Right cardiac atrium (tissue), 5 donors: ENCODE measurements at regions not wholly inside any gene's neighbourhood (a gene's known extent, or its start where the extent isn't known, plus 50 kb on each side); places are given as distances from the start of the nearest gene placed in this dataset.

ENCODE experiments used
- ATAC-seq, 2 donors: fragments of 200-7000 bp; cut with Tn5 transposase; one replicate each; pipeline versions ENCODE4 v1.8.0 to v1.9.1; 2020; ENCODE audit warnings: moderate library complexity in 2 of 2, mild to moderate bottlenecking in 1 of 2
- DNase-seq, 3 donors: peaks; one replicate each; pipeline ENCODE4 v3.0.0-alpha.2; 2020
- H3K27ac ChIP-seq: one replicate; pipeline ENCODE4 v1.5.1; 2013; ENCODE audit warnings: mild to moderate bottlenecking, low read length, control low read depth, moderate library complexity
- H3K27me3 ChIP-seq: one replicate; pipeline ENCODE4 v1.6.1; 2013; ENCODE audit not compliant: control insufficient read depth, insufficient read depth
- H3K4me1 ChIP-seq: one replicate; pipeline ENCODE4 v1.6.1; 2013; ENCODE audit warnings: low read length; ENCODE audit not compliant: control insufficient read depth, insufficient read depth
- H3K4me3 ChIP-seq: one replicate; pipeline ENCODE4 v1.5.1; 2013; ENCODE audit warnings: low read length, control low read depth
- H3K9me3 ChIP-seq: one replicate; pipeline ENCODE4 v1.6.1; 2013; ENCODE audit warnings: low read length; ENCODE audit not compliant: control insufficient read depth
- WGBS: extraction: QIAGEN DNeasy Blood & Tissue Kit; methylation state at CpG from one replicate; pipeline ENCODE4 v1.1.7; 2013; 5-methylcytosine and 5-hydroxymethylcytosine counted together
- intact Hi-C, 4 donors: fragments of 100-400 bp; cut with DNase I; formaldehyde crosslinking; loops; one replicate each; pipeline versions ENCODE4 v1.11.0 to v1.14.0; 2022 to 2023
- donor health status: healthy with polysubstance abuse.
- donor health status: DM: no; HTN: yes; CAD: no.
- donor health status: DM: no; HTN: no; CAD: no.
- donor health status: DM: no; HTN: yes; CAD: no; lungs with severe emphysema.
- donor health status: DM: yes; HTN: yes; CAD: no.

GRCh38 chr4:124486423-124486822 lies 226.1 kb downstream of the ANKRD50 start:
- no peak overlapping the region for H3K27ac ChIP-seq
- whole genome bisulfite sequencing = 93% methylated on average over 2 of the region's 2 CpGs
- no peak for ATAC-seq

GRCh38 chr4:124487651-124488050 lies 224.9 kb downstream of the ANKRD50 start:
- ATAC-seq = no peak
- intact Hi-C loops = no loop called here
- DNase-seq = no peak
- Histone ChIP-seq H3K27ac (no peak overlapping the region), H3K9me3 (no peaks in the 10 kb centered on the region), H3K4me3 (no peak overlapping the region), H3K4me1 (peaks cover 1% of the 10 kb centered on the region), H3K27me3 (no peaks in the 10 kb centered on the region)
- WGBS = 54% methylated on average over 2 of the region's 2 CpGs

More at GRCh38 chr4:124486423-124486822, 226.1 kb downstream of the ANKRD50 start:
- no peak for DNase-seq
- Histone ChIP-seq H3K4me1 (peaks cover 1% of the 10 kb centered on the region), H3K9me3 (no peaks in the 10 kb centered on the region), H3K4me3 (no peak overlapping the region), H3K27me3 (no peaks in the 10 kb centered on the region)
- intact Hi-C loops = no loop called here

GRCh38 chr4:124491361-124492145 lies 221.0 kb downstream of the ANKRD50 start:
- Histone ChIP-seq H3K27me3 (no peaks in the 10 kb centered on the region), H3K9me3 (no peaks in the 10 kb centered on the region), H3K27ac (no peak overlapping the region), H3K4me1 (no peaks in the 10 kb centered on the region), H3K4me3 (no peak overlapping the region)
- ATAC-seq = no peak
- intact Hi-C loops = no loop called here
- 60% methylated on average over 2 of the region's 2 CpGs for WGBS
- DNase-seq = no peak

- WGBS = 45% methylated on average over 3 of the region's 3 CpGs
- intact Hi-C loops = no loop called here
- Histone ChIP-seq H3K4me3 (no peak overlapping the region), H3K4me1 (no peaks in the 10 kb centered on the region), H3K27ac (no peak overlapping the region), H3K27me3 (no peaks in the 10 kb centered on the region), H3K9me3 (no peaks in the 10 kb centered on the region)
- DNase-seq = no peak
- ATAC-seq = no peak
These were observed 213.3 kb downstream of the ANKRD50 start for GRCh38 chr4:124499261-124499660.

GRCh38 chr4:124501576-124501975 lies 211.0 kb downstream of the ANKRD50 start:
- Histone ChIP-seq H3K27me3 (no peaks in the 10 kb centered on the region), H3K4me1 (no peaks in the 10 kb centered on the region), H3K27ac (no peak overlapping the region), H3K4me3 (no peak overlapping the region), H3K9me3 (no peaks in the 10 kb centered on the region)
- 92% methylated on average over 1 of the region's 1 CpG for WGBS
- ATAC-seq (no peak), DNase-seq (no peak)
- intact Hi-C loops = no loop called here

- intact Hi-C loops = no loop called here
- H3K27ac ChIP-seq = no peak overlapping the region
- ATAC-seq (no peak), DNase-seq (no peak)
- 47% methylated on average over 2 of the region's 2 CpGs for WGBS
- H3K9me3 ChIP-seq = no peaks in the 10 kb centered on the region
- no peaks in the 10 kb centered on the region for H3K27me3 ChIP-seq
- H3K4me1 ChIP-seq = no peaks in the 10 kb centered on the region
- no peak overlapping the region for H3K4me3 ChIP-seq
These were observed 208.1 kb downstream of the ANKRD50 start for GRCh38 chr4:124504431-124504830.

GRCh38 chr4:124505211-124505610 lies 207.3 kb downstream of the ANKRD50 start:
- Histone ChIP-seq H3K27ac (no peak overlapping the region), H3K4me1 (no peaks in the 10 kb centered on the region), H3K4me3 (no peak overlapping the region), H3K9me3 (no peaks in the 10 kb centered on the region), H3K27me3 (no peaks in the 10 kb centered on the region)
- no peak for ATAC-seq
- intact Hi-C loops = no loop called here
- no peak for DNase-seq
- 45% methylated on average over 2 of the region's 2 CpGs for WGBS

- Histone ChIP-seq H3K4me1 (no peaks in the 10 kb centered on the region), H3K9me3 (no peaks in the 10 kb centered on the region), H3K27me3 (no peaks in the 10 kb centered on the region), H3K4me3 (no peak overlapping the region), H3K27ac (no peak overlapping the region)
- no peak for DNase-seq
- WGBS = 93% methylated on average over 2 of the region's 2 CpGs
- intact Hi-C loops = no loop called here
- ATAC-seq = no peak
These were observed 203.4 kb downstream of the ANKRD50 start for GRCh38 chr4:124509151-124509550.

GRCh38 chr4:124514588-124514987 lies 197.9 kb downstream of the ANKRD50 start:
- intact Hi-C loops = no loop called here
- no peak for ATAC-seq

GRCh38 chr4:124515591-124515990 lies 196.9 kb downstream of the ANKRD50 start:
- Histone ChIP-seq H3K9me3 (no peaks in the 10 kb centered on the region), H3K27me3 (no peaks in the 10 kb centered on the region), H3K4me3 (no peak overlapping the region), H3K27ac (no peak overlapping the region), H3K4me1 (no peaks in the 10 kb centered on the region)
- ATAC-seq (no peak), DNase-seq (no peak)
- intact Hi-C loops = no loop called here
- 84% methylated on average over 1 of the region's 1 CpG for WGBS

More at GRCh38 chr4:124514588-124514987, 197.9 kb downstream of the ANKRD50 start:
- no peaks in the 10 kb centered on the region for H3K27me3 ChIP-seq
- no peak overlapping the region for H3K27ac ChIP-seq
- no peaks in the 10 kb centered on the region for H3K9me3 ChIP-seq
- H3K4me3 ChIP-seq = no peak overlapping the region
- no peak for DNase-seq
- 89% methylated on average over 2 of the region's 2 CpGs for WGBS
- no peaks in the 10 kb centered on the region for H3K4me1 ChIP-seq

- H3K4me3 ChIP-seq = no peak overlapping the region
- intact Hi-C loops = no loop called here
- WGBS = 96% methylated on average over 1 of the region's 1 CpG
These were observed 193.3 kb downstream of the ANKRD50 start for GRCh38 chr4:124519196-124519595.

GRCh38 chr4:124523816-124524215 lies 188.7 kb downstream of the ANKRD50 start:
- H3K4me1 ChIP-seq = peaks cover 1% of the 10 kb centered on the region
- ATAC-seq (no peak), DNase-seq (no peak)
- intact Hi-C loops = no loop called here
- H3K4me3 ChIP-seq = no peak overlapping the region
- H3K27ac ChIP-seq = no peak overlapping the region
- no peaks in the 10 kb centered on the region for H3K27me3 ChIP-seq
- H3K9me3 ChIP-seq = no peaks in the 10 kb centered on the region

More at GRCh38 chr4:124519196-124519595, 193.3 kb downstream of the ANKRD50 start:
- H3K27ac ChIP-seq = no peak overlapping the region
- no peaks in the 10 kb centered on the region for H3K9me3 ChIP-seq
- H3K27me3 ChIP-seq = no peaks in the 10 kb centered on the region
- DNase-seq = no peak
- H3K4me1 ChIP-seq = no peaks in the 10 kb centered on the region
- ATAC-seq = no peak
